ENCODE measurements at regions not wholly inside any gene's neighbourhood (a gene's known extent, or its start where the extent isn't known, plus 50 kb on each side); places are given as distances from the start of the nearest gene placed in this dataset.

DNA sequence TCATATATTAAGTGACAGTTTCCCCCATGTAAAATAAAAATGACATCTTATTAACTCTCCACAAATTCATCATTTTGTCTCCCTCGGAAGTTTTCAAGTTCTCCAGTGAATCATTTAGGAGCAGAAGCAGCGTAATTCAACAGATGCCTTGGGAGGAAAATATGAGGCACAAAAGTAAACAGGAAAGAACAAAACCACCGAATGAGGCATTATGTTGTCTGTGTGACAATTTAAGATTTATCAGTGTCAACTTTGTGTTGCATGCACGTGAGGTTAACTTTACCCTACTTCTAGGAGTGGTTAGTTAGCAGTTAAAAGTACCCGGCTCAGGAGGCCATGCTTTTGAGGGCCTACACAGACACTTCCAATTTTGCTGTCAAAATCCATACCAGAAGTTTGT is 258.6 kb downstream of the IPO8 start:
- H3K4me3 ChIP-seq: no peak overlapping the region
- H3K27ac ChIP-seq: peak overlapping the region in 1 of 2 donors; percentile 39
- H3K9me3 ChIP-seq: no peaks in the 10 kb centered on the region
- H3K36me3 ChIP-seq (ENCODE audit: low read depth, missing control alignments): no peaks in the 10 kb centered on the region
- intact Hi-C loops (cut with DNase I; ENCODE audit: low total_unique reads): no loop called here
- H3K4me1 ChIP-seq: peaks cover 5% of the 10 kb centered on the region
- no peaks in the 10 kb centered on the region for H3K27me3 ChIP-seq
- no peak for TF ChIP-seq POLR2A (IDR thresholded peaks at IDR 0.05)
- TF ChIP-seq, protein P1, sequence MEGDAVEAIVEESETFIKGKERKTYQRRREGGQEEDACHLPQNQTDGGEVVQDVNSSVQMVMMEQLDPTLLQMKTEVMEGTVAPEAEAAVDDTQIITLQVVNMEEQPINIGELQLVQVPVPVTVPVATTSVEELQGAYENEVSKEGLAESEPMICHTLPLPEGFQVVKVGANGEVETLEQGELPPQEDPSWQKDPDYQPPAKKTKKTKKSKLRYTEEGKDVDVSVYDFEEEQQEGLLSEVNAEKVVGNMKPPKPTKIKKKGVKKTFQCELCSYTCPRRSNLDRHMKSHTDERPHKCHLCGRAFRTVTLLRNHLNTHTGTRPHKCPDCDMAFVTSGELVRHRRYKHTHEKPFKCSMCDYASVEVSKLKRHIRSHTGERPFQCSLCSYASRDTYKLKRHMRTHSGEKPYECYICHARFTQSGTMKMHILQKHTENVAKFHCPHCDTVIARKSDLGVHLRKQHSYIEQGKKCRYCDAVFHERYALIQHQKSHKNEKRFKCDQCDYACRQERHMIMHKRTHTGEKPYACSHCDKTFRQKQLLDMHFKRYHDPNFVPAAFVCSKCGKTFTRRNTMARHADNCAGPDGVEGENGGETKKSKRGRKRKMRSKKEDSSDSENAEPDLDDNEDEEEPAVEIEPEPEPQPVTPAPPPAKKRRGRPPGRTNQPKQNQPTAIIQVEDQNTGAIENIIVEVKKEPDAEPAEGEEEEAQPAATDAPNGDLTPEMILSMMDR (IDR thresholded peaks at IDR 0.05): no peak
- WGBS, 2 donors: 65 to 81% methylated on average over 5 of the region's 5 CpGs
- DNase-seq: no peak

DNA sequence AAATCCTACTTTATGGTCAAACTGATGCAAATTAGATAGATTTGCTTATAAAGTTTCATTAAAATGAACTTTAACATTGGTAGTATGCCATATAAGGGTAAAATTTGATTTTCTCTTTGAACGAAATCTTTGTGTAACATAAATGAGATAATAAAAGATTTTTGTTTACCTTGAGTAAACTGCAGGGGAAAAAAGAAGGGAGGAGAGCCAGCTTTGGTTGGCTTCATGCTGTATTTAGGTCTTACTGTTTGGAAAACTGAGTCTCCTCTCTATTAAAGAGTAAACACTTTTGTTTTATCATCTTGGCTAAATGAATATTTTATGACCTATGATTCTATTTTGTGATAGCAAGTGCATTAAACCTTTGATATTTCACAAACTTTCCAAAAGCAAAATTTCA is 267.6 kb downstream of the IPO8 start:
- H3K27ac ChIP-seq: no peak overlapping the region
- H3K4me3 ChIP-seq: no peak overlapping the region
- intact Hi-C loops (cut with DNase I; ENCODE audit: low total_unique reads): no loop called here
- no peak for TF ChIP-seq POLR2A (IDR thresholded peaks at IDR 0.05)
- TF ChIP-seq, protein P1 (IDR thresholded peaks at IDR 0.05): no peak
- 66% methylated on average over 1 of the region's 1 CpG for WGBS, 2 donors
- H3K27me3 ChIP-seq: no peaks in the 10 kb centered on the region
- H3K9me3 ChIP-seq: no peaks in the 10 kb centered on the region
- H3K4me1 ChIP-seq: no peaks in the 10 kb centered on the region
- H3K36me3 ChIP-seq (ENCODE audit: low read depth, missing control alignments): no peaks in the 10 kb centered on the region
- no peak for DNase-seq

- H3K27ac ChIP-seq: no peak overlapping the region
- H3K36me3 ChIP-seq (ENCODE audit: low read depth, missing control alignments): no peaks in the 10 kb centered on the region
- TF ChIP-seq, protein P1 (IDR thresholded peaks at IDR 0.05): no peak
- no peak for TF ChIP-seq POLR2A (IDR thresholded peaks at IDR 0.05)
- DNase-seq: no peak
- no peaks in the 10 kb centered on the region for H3K9me3 ChIP-seq
- H3K27me3 ChIP-seq: no peaks in the 10 kb centered on the region
- no peak overlapping the region for H3K4me3 ChIP-seq
- H3K4me1 ChIP-seq: no peaks in the 10 kb centered on the region
- 71 to 79% methylated on average over 1 of the region's 1 CpG for WGBS, 2 donors
- intact Hi-C loops (cut with DNase I; ENCODE audit: low total_unique reads): no loop called here
Measured at GRCh38 chr12:30427555-30427954, 268.1 kb downstream of the IPO8 start.

- no peaks in the 10 kb centered on the region for H3K27me3 ChIP-seq
- intact Hi-C loops (cut with DNase I; ENCODE audit: low total_unique reads): no loop called here
- no peak overlapping the region for H3K27ac ChIP-seq
- WGBS, 2 donors: 75 to 87% methylated on average over 3 of the region's 3 CpGs
- DNase-seq: no peak
- H3K9me3 ChIP-seq: no peaks in the 10 kb centered on the region
- no peaks in the 10 kb centered on the region for H3K4me1 ChIP-seq
- TF ChIP-seq, protein P1 (IDR thresholded peaks at IDR 0.05): no peak
- no peak for TF ChIP-seq POLR2A (IDR thresholded peaks at IDR 0.05)
- no peak overlapping the region for H3K4me3 ChIP-seq
- no peaks in the 10 kb centered on the region for H3K36me3 ChIP-seq (ENCODE audit: low read depth, missing control alignments)
Measured at GRCh38 chr12:30425445-30425844, 270.2 kb downstream of the IPO8 start.

DNA sequence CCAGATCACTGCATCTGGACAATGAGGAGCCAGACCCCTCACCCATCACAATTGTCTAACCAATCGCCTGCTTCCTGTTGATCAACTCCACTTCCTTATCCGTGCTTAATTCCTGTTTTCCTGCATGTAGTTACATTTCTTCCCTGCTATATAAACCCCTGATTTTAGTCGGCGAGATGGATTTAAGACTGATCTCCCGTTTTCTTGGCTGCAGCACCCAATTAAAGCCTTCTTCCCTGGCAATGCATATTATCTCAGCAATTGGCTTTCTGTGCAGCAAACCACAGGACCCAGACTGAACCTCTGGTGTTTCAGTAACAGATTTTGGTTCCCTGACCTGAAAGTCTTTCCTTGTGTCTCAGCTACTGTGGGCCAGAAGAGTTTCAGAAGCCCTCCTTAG is 272.3 kb downstream of the IPO8 start:
- Histone ChIP-seq H3K27me3 (no peaks in the 10 kb centered on the region), H3K36me3 (ENCODE audit: low read depth, missing control alignments) (no peaks in the 10 kb centered on the region), H3K4me3 (no peak overlapping the region), H3K9me3 (no peaks in the 10 kb centered on the region), H3K4me1 (no peaks in the 10 kb centered on the region), H3K27ac (no peak overlapping the region)
- DNase-seq: no peak
- intact Hi-C loops (cut with DNase I; ENCODE audit: low total_unique reads): no loop called here
- 86 to 91% methylated on average over 5 of the region's 5 CpGs for WGBS, 2 donors
- TF ChIP-seq, protein P1 (IDR thresholded peaks at IDR 0.05): no peak
- no peak for TF ChIP-seq POLR2A (IDR thresholded peaks at IDR 0.05)

Data from testis (tissue), 2 donors.